SK-N-MC (cell line): ENCODE measurements at regions not wholly inside any gene's neighbourhood (a gene's known extent, or its start where the extent isn't known, plus 50 kb on each side); places are given as distances from the start of the nearest gene placed in this dataset.
A peak's percentile ranks its signal among the peaks of the same experiment; 100 is the strongest.

Experiments
- DNase-seq: peaks from one replicate; pipeline ENCODE4 v3.0.0-alpha.2; 2011; ENCODE audit warnings: low read depth, low spot score
- H3K27ac ChIP-seq: fragments of 200-600 bp; sonication (generic); 2 replicates; pipeline ENCODE4 v1.5.1; 2016; ENCODE audit warnings: mixed run types
- H3K36me3 ChIP-seq: fragments of 200-600 bp; sonication (generic); 2 replicates; pipeline ENCODE4 v1.6.1; 2017; ENCODE audit warnings: antibody characterized with exemption, low read length, mixed read lengths; ENCODE audit not compliant: insufficient read depth
- H3K4me3 ChIP-seq: fragments of 200-600 bp; sonication (generic); 2 replicates; pipeline ENCODE4 v1.5.1; 2016
- H3K9ac ChIP-seq: fragments of 200-600 bp; sonication (generic); 2 replicates; pipeline ENCODE4 v1.8.0; 2017; ENCODE audit warnings: mixed run types, mixed read lengths; ENCODE audit not compliant: insufficient read length
- H3K9me3 ChIP-seq: fragments of 200-600 bp; sonication (generic); 2 replicates; pipeline ENCODE4 v1.6.1; 2017; ENCODE audit warnings: low read depth, mild to moderate bottlenecking, antibody characterized with exemption, low read length, moderate library complexity, mixed read lengths
- EZH2 ChIP-seq: fragments of 200-600 bp; sonication (generic); IDR thresholded peaks from one replicate; pipeline ENCODE4 v1.6.1; 2017; ENCODE audit warnings: antibody characterized with exemption
- FOXP2 ChIP-seq: optimal IDR thresholded peaks from 2 replicates; pipeline ENCODE3; 2011; ENCODE audit warnings: mild to moderate bottlenecking, moderate library complexity; ENCODE audit not compliant: insufficient read depth; ENCODE audit errors: extremely low read length, control extremely low read depth
- POLR2AphosphoS5 ChIP-seq: IDR thresholded peaks from 2 replicates; pipeline ENCODE4 v1.6.1; 2012; ENCODE audit warnings: mild to moderate bottlenecking, low read depth, low read length, borderline replicate concordance

DNA sequence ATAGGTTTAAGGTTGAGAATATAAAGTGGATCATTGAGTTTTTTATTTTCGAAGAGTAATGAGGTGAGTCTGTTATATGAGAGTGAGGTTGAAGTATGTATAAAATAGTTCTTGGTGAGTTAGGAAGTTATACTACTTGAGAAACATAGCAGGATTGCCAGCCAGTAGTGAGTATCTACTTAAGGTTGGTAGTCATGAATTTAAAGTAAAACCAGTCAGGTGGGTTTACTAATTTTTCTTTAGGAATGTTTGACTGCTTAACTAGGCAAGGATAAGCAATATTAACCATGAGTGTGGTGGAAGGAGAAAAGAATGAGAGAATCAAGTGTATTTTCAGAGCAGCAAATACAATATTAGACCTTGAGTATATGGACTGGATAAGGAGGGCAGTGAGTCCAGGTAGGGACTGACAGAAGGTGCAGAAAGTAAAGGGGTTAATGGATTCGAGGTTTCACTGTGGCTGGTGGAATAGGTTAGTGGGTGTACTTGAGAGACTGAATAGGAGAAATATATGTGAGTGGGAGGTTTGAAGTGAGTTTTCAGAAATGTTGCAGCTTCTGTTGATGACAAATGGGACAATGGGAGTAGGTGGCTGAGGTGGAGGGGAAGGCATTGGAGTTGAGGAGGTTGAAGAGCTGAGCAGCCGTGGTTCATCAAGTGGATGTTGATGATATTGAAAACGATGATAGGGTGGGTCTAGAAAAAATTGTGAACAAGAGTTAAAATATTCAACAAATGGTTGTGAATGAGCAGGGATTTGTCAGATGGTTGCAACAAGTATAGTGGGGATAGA is 232.5 kb upstream of the ASCC3 start:
- H3K9ac ChIP-seq, result peak overlapping the region; percentile 21
- DNase-seq, result no peak
- peak overlapping the region; percentile 90; the same call in 1 of the 2 replicates for H3K27ac ChIP-seq
- TF ChIP-seq EZH2 (no peak), FOXP2 (no peak), POLR2AphosphoS5 (no peak)
- H3K36me3 ChIP-seq, result no peaks in the 10 kb centered on the region
- peak overlapping the region; percentile 63 for H3K4me3 ChIP-seq
- no peaks in the 10 kb centered on the region for H3K9me3 ChIP-seq

DNA sequence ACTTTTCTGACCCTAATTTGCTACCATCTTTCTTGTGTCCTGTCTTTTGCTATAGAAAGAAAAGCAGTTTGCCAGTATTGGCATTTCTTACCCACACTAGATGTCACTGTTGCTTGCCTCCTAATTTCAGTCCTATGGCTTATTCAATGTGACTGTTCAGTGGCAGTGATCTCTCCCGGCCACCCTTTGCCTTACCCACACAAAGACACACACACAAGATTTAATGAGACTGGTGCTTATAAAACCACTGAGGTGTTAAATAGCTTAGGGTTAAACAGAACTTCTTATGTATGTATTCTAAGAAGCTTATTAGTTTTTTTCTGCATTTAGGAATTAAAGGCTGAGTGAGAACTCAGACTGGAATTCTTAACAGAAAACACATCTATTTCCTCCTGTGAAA is 233.6 kb upstream of the ASCC3 start:
- TF ChIP-seq POLR2AphosphoS5, result no peak
- no peak for TF ChIP-seq EZH2
- TF ChIP-seq FOXP2, result no peak
- H3K4me3 ChIP-seq, result peak overlapping the region; percentile 50
- peak; percentile 79 for DNase-seq
- H3K9ac ChIP-seq, result peak overlapping the region; percentile 54
- no peaks in the 10 kb centered on the region for H3K36me3 ChIP-seq
- no peaks in the 10 kb centered on the region for H3K9me3 ChIP-seq
- peak overlapping the region; percentile 90 for H3K27ac ChIP-seq

DNA sequence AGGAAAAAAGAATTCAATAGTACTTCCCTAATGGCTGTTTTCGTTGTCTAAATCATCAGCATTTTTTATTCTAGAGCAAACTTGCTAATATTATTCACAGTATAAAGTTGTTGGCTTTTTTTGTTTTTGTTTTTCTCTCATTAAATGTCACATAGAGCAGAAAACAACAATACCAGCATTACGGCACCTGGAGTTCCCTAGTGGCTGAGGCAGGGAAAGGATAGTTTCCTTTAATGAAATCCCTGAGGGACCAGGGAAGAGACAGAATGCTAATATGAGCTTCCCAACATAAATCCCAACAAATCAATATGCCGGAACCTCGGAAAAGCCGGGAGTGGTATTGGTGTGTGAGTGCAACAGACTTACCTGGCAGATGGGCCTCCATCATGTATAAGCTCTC is 235.2 kb upstream of the ASCC3 start:
- no peak for TF ChIP-seq POLR2AphosphoS5
- no peak for TF ChIP-seq FOXP2
- TF ChIP-seq EZH2, result no peak
- Histone ChIP-seq H3K4me3 (no peak overlapping the region), H3K9ac (no peak overlapping the region), H3K36me3 (no peaks in the 10 kb centered on the region), H3K9me3 (no peaks in the 10 kb centered on the region), H3K27ac (peak overlapping the region; percentile 87; the same call in 1 of the 2 replicates)
- DNase-seq, result no peak

DNA sequence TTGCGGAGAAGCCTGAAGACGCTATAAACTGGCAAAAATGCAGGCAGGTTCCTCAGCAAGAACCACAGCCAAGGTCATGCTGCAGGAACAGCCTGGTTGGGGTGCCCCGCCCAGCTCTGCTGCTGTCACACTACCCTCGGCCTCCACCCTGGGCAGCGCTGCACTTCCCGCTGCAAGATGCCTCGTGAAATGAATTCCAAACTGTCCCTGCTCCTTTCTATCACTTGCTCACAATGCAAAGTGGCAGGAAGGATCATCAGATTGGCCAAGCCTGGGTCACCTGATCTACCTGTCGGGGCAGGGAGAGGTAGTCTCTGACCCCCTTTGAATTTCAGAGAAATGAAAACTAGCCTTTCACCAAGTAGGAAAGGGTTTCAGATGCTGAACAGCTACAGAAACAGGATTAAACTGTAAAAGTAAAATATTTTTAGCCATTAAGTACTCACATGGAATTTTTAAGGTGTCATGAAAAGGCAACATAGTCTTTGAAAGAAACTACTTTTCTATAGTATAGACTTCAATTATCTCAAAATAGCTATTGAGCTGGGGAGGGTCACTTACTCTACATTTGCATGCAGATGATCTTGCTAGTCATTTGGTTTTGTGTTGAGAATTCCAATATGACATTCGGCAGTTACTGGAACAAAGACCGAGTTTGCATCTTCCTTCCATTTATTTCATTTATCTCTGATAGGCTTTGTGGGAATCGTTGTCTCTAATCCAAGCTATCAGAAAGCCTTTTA is 236.4 kb upstream of the ASCC3 start:
- DNase-seq, result no peak
- Histone ChIP-seq H3K9me3 (no peaks in the 10 kb centered on the region), H3K27ac (peak overlapping the region; percentile 87), H3K4me3 (peak overlapping the region; percentile 66), H3K9ac (peak overlapping the region; percentile 40), H3K36me3 (no peaks in the 10 kb centered on the region)
- TF ChIP-seq EZH2, result no peak
- no peak for TF ChIP-seq FOXP2
- no peak for TF ChIP-seq POLR2AphosphoS5

DNA sequence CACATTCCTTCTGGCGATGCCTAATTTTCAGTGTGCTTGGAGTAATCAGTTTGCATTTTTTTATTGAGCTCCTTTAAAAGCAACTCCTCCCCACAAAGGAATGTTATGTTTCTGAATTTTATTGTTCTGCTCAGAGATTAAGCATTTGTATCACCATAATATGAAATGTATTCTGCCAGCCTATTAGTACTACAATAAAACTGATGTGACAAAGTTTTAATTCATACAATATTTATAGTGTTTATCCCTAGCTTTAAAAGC is 236.9 kb upstream of the ASCC3 start:
- no peak for DNase-seq
- H3K36me3 ChIP-seq, result no peaks in the 10 kb centered on the region
- H3K9ac ChIP-seq, result peak overlapping the region; percentile 40
- peak overlapping the region; percentile 87 for H3K27ac ChIP-seq
- H3K4me3 ChIP-seq, result peak overlapping the region; percentile 66
- H3K9me3 ChIP-seq, result no peaks in the 10 kb centered on the region
- no peak for TF ChIP-seq EZH2
- TF ChIP-seq FOXP2, result no peak
- TF ChIP-seq POLR2AphosphoS5, result no peak

DNA sequence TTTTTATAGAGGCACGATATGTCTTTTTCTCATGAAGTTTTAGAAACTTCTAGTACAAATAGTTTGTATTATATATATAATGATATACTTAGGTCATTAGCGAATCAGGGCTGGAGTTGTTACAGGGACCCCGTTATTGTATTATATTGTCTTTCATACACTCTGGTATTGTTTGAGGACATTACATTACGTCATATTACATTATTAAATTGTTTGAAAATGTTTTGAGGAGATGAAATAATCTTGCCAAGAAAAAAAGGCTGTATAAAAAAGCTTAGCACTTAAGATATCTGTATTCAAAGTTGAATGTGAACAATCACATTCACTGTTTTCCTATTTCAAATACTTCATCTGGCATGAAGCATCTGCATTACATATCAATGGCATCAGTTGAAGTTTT is 239.6 kb upstream of the ASCC3 start:
- H3K9me3 ChIP-seq, result no peaks in the 10 kb centered on the region
- no peaks in the 10 kb centered on the region for H3K36me3 ChIP-seq
- no peak for TF ChIP-seq FOXP2
- no peak for TF ChIP-seq POLR2AphosphoS5
- no peak for TF ChIP-seq EZH2
- no peak overlapping the region for H3K4me3 ChIP-seq
- DNase-seq, result no peak
- H3K27ac ChIP-seq, result no peak overlapping the region
- no peak overlapping the region for H3K9ac ChIP-seq

DNA sequence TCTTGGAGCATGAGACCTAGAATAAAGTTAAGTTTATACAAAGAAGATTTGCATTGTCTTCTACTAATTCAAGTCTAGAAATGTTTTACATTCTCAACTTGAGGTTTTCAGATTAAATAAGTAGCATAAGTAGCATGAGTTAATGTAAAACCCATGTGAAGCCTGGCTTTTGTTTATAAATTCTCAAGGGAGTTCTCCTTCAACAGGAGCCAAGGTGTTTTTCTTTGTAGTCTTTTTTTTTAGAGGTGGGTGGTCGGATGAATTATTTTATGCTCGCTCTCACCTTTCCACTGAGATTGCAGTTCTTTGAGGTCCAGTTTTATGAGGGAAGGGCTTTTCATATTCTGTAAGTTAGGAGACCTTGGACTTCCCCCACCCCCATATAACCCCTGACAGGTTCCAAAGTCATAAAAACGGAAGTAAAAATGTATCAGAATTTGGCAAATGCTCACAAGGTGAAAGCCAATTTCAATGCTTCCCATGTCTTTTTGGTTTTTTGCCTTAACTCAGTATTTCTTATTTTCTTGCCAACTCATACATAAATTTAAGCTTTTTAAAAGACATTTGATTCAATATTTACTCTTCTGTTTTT is 244.3 kb upstream of the ASCC3 start:
- no peaks in the 10 kb centered on the region for H3K9me3 ChIP-seq
- no peak for TF ChIP-seq EZH2
- no peak for TF ChIP-seq POLR2AphosphoS5
- TF ChIP-seq FOXP2, result no peak
- H3K4me3 ChIP-seq, result no peak overlapping the region
- H3K27ac ChIP-seq, result no peak overlapping the region
- no peak for DNase-seq
- no peak overlapping the region for H3K9ac ChIP-seq
- no peaks in the 10 kb centered on the region for H3K36me3 ChIP-seq

DNA sequence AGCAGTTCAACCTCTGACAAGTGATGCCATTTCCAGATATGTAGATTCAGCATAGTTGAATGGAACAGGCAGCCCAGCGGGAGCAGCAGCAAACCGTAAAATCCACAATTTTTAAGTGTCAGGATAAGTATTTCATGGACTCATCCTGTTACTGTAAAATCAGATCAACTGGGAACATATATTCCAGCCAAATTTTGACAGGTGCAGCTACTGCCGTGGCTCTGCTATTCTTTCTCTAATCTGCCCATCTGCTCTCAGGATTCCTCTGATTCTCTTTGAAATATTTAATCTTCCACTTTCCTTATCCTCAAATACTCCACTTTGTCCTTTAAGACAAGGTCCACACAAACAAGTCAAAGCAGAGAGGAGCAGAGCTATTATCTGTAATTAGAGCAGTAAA is 245.4 kb upstream of the ASCC3 start:
- Histone ChIP-seq H3K36me3 (peaks cover 4% of the 10 kb centered on the region; the same call in 1 of the 2 replicates), H3K9me3 (no peaks in the 10 kb centered on the region), H3K4me3 (no peak overlapping the region), H3K9ac (no peak overlapping the region), H3K27ac (no peak overlapping the region)
- TF ChIP-seq POLR2AphosphoS5, result no peak
- no peak for TF ChIP-seq FOXP2
- no peak for TF ChIP-seq EZH2
- DNase-seq, result no peak
